ENCODE measurements at regions not wholly inside any gene's neighbourhood (a gene's known extent, or its start where the extent isn't known, plus 50 kb on each side); places are given as distances from the start of the nearest gene placed in this dataset.

DNA sequence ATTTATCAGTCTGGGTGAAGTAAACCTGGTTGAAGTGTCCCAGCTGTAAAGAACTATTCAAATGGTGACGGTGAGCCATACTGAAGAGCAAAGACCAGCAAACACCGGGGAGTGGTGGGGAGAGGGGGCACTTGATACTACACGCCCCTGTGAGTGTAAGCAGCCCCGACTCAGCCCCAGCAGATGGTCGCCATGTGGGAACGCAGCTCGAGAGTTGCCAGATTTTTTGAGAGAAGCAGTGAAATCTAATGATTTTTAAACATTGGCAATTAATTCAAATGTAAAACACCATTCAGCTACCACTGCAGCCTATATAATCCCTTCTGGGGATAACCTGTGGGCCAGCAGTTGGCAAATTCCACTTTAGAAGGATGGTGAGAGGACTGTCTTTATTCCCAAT is 1386.9 kb upstream of the WWC1 start:
- TF ChIP-seq POLR2A (IDR thresholded peaks at IDR 0.05; ENCODE audit: low read length) = no peak
- no peak for TF ChIP-seq GATA1 (IDR thresholded peaks at IDR 0.05; ENCODE audit: low read depth, low read length)
